CD1c-positive myeloid dendritic cell (primary cell): ENCODE measurements at regions not wholly inside any gene's neighbourhood (a gene's known extent, or its start where the extent isn't known, plus 50 kb on each side); places are given as distances from the start of the nearest gene placed in this dataset.
"Not testable (repeated sequence)": the region's sequence is repeated elsewhere in the genome, so short reads cannot be mapped to it uniquely, and the experiment has no call there.

Experiments used
- DNase-seq: peaks from one replicate; pipeline ENCODE4 v3.0.0-alpha.2; 2016; ENCODE audit errors: extremely low spot score

DNA sequence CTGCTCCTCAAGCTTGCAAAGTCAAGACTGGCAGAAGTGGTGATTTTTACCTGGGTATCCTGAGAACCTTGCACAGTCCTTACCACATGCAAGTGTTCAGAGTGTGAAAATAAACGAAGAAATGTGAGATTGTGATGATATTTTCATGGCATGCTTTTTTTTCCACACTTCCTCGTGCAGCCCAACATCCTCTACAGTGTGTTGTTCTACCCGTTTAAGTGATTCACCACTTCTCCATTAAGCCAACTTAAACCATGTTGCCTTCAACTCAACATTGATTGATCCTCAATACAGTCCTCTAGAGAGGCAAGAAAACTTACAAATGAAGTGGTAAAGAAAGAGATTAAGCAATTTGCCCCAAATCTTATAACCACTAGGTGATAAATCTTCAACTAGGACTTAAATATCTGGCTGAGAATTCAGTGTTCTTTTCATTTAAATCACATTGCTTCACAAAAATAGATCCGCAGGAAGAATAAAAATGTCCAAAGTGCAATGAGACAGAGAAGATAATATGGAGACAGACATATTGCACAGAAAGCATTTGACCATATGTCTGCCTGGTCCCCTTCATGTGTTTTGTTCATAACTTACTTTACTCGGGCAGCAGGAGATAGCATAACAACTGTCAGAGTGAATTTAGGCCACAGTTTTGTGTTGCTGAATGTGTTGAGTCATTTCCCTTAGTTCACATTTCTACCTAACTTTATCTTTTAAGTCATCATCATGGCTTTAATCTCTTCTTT is 75.8 kb upstream of the PARP8 start:
- not testable (repeated sequence) for DNase-seq

- DNase-seq, result not testable (repeated sequence)
These were observed 75.1 kb upstream of the PARP8 start for GRCh38 chr5:50591338-50591737.

DNA sequence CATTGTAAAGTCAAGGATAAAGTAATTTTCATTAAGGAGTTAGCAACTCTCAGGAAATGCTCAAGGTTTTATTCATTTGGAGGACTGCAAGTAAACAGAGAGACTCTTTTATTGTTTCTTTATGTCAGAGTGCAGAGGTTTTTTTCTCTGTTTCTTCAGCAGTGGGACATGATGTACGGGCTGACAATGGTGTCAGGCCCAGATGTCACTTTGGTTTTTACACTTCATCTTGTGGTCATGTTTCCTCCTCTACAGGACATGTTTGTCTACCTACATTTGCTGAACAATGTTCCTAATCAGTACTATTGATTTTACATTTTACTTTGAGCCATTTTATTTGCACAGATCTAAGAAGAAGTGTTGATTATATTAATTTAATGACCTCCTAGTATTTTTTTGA is 72.8 kb upstream of the PARP8 start:
- no peak for DNase-seq

DNA sequence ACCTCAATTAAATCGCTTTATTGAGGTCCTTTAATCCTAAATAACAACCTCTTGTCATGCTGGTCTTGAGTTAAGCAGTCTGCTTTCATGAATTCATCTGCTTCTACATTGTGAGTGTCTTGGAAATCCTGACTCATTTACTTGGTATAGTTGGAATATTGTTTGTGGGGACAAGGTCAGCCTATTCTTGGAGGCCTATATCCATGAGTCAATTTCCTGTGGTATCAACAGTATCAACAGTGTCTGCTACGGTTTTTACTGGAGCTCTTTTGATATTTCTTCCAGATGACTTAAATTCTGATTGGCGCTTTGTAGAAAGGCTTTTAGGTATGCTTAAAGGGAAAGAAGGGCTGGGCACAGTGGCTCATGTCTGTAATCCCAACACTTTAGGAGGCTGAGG is 71.2 kb upstream of the PARP8 start:
- no peak for DNase-seq

- DNase-seq, result not testable (repeated sequence)
These were observed 64.9 kb upstream of the PARP8 start for GRCh38 chr5:50601576-50601975.

DNA sequence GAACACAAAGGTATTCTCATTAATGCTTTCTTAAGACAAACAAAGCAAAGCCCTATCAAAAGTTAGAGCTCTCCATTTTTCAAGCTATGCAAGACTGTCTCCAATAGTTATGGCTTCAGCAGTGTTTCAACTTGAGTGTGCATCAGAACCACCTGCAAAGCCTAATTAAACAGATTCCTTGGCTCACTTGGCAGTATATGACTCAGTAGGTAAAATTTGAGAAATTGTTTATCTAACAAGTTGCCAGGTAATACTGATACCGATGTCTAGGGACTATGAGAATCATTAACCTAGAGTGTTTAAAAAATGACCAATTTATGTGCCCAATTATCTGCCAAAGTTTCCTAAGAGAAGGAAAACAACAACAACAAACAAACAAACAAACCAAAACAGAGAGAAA is 60.3 kb upstream of the PARP8 start:
- DNase-seq, result no peak

GRCh38 chr5:50607456-50607855 is 59.0 kb upstream of the PARP8 start:
- DNase-seq, result not testable (repeated sequence)

DNA sequence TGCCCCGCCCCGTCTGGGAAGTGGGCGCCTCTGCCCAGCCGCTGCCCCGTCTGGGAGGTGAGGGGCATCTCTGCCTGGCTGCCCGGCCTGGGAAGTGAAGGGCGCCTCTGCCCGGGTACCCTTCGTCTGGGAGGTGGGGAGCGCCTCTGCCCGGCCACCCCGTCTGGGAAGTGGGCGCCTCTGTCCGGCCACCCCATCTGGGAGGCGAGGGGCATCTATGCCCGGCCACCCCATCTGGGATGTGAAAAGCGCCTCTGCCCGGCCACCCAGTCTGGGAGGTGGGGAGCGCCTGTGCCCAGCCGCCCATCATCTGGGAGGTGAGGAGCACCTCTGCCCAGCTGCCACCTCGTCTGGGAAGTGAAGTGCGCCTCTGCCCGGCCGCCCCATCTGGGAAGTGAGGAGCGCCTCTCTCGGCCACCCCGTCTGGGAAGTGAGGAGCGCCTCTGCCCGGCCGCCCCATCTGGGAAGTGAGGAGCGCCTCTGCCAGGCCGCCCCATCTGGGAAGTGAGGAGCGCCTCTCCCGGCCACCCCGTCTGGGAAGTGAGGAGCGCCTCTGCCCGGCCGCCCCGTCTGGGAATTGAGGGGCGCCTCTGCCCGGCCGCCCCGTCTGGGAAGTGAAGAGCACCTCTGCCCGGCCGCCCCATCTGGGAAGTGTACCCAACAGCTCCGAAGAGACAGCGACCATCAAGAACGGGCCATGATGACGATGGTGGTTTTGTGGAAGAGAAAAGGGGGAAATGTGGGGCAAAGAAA is 58.3 kb upstream of the PARP8 start:
- not testable (repeated sequence) for DNase-seq

DNA sequence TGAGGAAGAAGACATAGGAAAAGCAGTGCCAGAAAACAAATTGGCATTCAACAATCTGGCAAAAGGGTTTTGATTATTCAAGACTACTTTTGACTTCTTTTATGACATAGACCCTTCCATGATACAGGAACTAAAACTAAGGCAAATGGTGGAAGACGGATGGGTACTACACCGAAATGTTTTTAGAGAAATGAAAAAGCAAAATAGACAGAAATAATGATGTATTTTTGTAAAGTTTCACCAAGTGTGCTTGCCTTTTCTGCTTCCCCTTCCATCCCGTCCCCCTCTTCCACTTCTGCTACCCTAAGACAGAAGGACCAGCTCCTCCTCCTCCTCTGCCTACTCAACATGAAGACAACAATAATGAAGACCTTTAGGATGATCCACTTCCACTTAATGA is 53.4 kb upstream of the PARP8 start:
- peak; percentile 57 for DNase-seq
